Mesodermal cell (in vitro differentiated cells): ENCODE measurements at regions not wholly inside any gene's neighbourhood (a gene's known extent, or its start where the extent isn't known, plus 50 kb on each side); places are given as distances from the start of the nearest gene placed in this dataset.

Experiments used
- H3K27ac ChIP-seq: 2 replicates; pipeline ENCODE4 v1.7.0; 2013; ENCODE audit warnings: mild to moderate bottlenecking, low read depth, low read length, moderate library complexity; ENCODE audit not compliant: severe bottlenecking
- H3K36me3 ChIP-seq: 2 replicates; pipeline ENCODE4 v1.7.1; 2013; ENCODE audit warnings: mild to moderate bottlenecking, low read length, moderate library complexity; ENCODE audit not compliant: control insufficient read depth, insufficient read depth
- H3K4me1 ChIP-seq: one replicate; pipeline ENCODE4 v1.7.1; 2013; ENCODE audit warnings: mild to moderate bottlenecking, low read length; ENCODE audit not compliant: insufficient read depth, control insufficient read depth, poor library complexity, severe bottlenecking
- H3K4me3 ChIP-seq: 2 replicates; pipeline ENCODE4 v1.7.0; 2013; ENCODE audit warnings: low read length, control low read depth, mild to moderate bottlenecking; ENCODE audit not compliant: insufficient read depth, poor library complexity, severe bottlenecking; ENCODE audit errors: extremely low read depth
- H3K9me3 ChIP-seq: 2 replicates; pipeline ENCODE4 v1.7.1; 2013; ENCODE audit warnings: mild to moderate bottlenecking, low read length, moderate library complexity; ENCODE audit not compliant: control insufficient read depth
- WGBS, 2 experiments: methylation state at CpG; one replicate each; pipeline ENCODE4 v1.1.5; 2013; ENCODE audit warnings: missing lambda C conversion rate in 2 of 2; ENCODE audit not compliant: insufficient coverage in 2 of 2; 5-methylcytosine and 5-hydroxymethylcytosine counted together

- no peaks in the 10 kb centered on the region for H3K36me3 ChIP-seq
- H3K4me1 ChIP-seq, result no peaks in the 10 kb centered on the region
- WGBS, 2 experiments, result 88 to 100% methylated on average over 2 to 4 of the region's 6 CpGs
- no peak overlapping the region for H3K4me3 ChIP-seq
- H3K27ac ChIP-seq, result no peak overlapping the region
- H3K9me3 ChIP-seq, result no peaks in the 10 kb centered on the region
These were observed 578.5 kb downstream of the EFNB2 start for GRCh38 chr13:105956921-105957320.

DNA sequence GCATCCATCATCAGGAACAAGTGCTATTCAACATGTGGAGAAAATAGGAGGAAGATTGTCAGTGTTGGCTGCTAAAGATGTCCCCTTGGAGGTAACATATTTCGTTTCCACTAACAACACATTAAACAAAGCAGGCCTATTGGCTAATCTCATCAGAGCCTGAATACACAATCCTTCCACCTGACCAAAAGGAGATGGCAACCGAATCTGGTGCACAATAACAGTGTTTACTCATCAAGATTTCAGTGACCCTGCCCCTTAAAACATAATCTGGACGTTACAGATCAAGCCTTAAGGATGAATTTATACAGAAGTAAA, 582.5 kb downstream of the EFNB2 start:
- Histone ChIP-seq H3K36me3 (no peaks in the 10 kb centered on the region), H3K9me3 (no peaks in the 10 kb centered on the region), H3K4me1 (peaks cover 10% of the 10 kb centered on the region), H3K27ac (no peak overlapping the region), H3K4me3 (no peak overlapping the region)
- 67 to 83% methylated on average over 1 of the region's 3 CpGs for WGBS, 2 experiments

GRCh38 chr13:105952233-105952972, 583.1 kb downstream of the EFNB2 start:
- H3K27ac ChIP-seq, result no peak overlapping the region
- H3K36me3 ChIP-seq, result no peaks in the 10 kb centered on the region
- WGBS, 2 experiments, result 100% methylated on average over 1 of the region's 1 CpG; no CpG with 5 or more reads in 1 of the 2 experiments
- H3K9me3 ChIP-seq, result no peaks in the 10 kb centered on the region
- H3K4me1 ChIP-seq, result peaks cover 12% of the 10 kb centered on the region
- no peak overlapping the region for H3K4me3 ChIP-seq

DNA sequence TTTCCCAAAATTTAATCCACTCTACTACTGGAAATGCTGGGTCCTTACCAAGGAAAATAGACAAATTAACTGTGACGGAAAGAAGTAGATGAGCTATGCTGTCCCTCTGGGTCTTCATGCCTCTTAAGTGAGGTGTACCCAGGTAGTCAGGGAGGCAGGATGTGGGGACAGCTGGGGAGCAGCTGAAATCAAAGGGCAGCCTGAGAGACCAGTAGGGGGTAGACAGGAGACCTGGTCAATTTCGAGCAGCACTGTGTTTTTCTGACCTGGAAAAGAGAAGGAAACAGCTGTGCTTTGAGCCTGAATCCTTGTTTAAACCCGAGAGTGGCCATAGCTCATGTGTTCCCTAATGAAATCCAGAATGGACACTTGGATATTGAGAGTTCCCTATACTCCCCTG, 587.3 kb downstream of the EFNB2 start:
- H3K27ac ChIP-seq, result no peak overlapping the region
- 74 to 75% methylated on average over 1 to 3 of the region's 3 CpGs for WGBS, 2 experiments
- peaks cover 12% of the 10 kb centered on the region for H3K4me1 ChIP-seq
- H3K4me3 ChIP-seq, result no peak overlapping the region
- no peaks in the 10 kb centered on the region for H3K36me3 ChIP-seq
- H3K9me3 ChIP-seq, result no peaks in the 10 kb centered on the region

DNA sequence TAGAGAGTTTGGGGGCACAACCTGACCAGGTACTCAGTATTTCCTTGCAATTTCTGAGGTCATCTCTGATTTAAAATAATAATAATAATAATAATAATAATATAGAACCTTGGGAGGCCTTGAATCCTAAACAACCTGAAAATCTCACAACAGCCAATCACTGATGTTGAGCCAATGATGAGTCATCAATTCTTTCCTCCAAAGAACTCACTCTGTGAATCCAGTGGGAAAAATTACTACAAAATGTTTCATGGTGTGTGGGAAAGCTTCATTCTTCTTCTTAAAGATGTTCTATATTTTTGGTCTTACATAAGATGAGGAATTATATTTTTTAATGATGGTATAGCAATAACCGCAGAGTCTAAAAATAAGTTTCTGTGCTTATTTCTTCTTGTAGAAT, 594.6 kb downstream of the EFNB2 start:
- H3K36me3 ChIP-seq, result no peaks in the 10 kb centered on the region
- H3K4me1 ChIP-seq, result peaks cover 6% of the 10 kb centered on the region
- H3K27ac ChIP-seq, result no peak overlapping the region
- H3K4me3 ChIP-seq, result no peak overlapping the region
- WGBS, 2 experiments, result no CpG with 5 or more reads among the region's 1 CpG
- H3K9me3 ChIP-seq, result no peaks in the 10 kb centered on the region

GRCh38 chr13:105937451-105937850, 598.0 kb downstream of the EFNB2 start:
- peaks cover 6% of the 10 kb centered on the region for H3K4me1 ChIP-seq
- no peak overlapping the region for H3K27ac ChIP-seq
- WGBS, 2 experiments, result 59 to 64% methylated on average over 3 to 4 of the region's 4 CpGs
- H3K4me3 ChIP-seq, result no peak overlapping the region
- no peaks in the 10 kb centered on the region for H3K36me3 ChIP-seq
- H3K9me3 ChIP-seq, result no peaks in the 10 kb centered on the region

DNA sequence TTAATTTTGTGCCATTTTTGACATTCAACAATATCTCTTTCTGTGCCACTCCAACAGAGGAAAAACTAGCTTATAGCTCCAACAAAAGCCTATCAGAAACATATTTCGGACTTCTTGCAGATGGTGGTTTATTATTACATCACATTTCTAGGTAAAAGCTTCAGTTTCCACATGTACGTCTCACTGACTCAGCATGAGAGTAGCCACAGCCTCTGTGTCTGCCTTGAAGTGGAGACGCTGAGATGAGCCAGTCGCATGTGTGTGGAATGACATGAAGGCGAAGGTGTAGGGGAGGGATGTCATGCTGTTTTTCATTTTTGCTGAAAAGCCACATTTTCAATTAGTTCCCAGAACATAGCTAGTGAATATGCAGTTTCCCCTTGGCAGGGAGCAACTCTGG, 598.6 kb downstream of the EFNB2 start:
- Histone ChIP-seq H3K9me3 (no peaks in the 10 kb centered on the region), H3K4me3 (no peak overlapping the region), H3K36me3 (no peaks in the 10 kb centered on the region), H3K27ac (no peak overlapping the region), H3K4me1 (peaks cover 6% of the 10 kb centered on the region)
- 95 to 100% methylated on average over 3 to 5 of the region's 5 CpGs for WGBS, 2 experiments

DNA sequence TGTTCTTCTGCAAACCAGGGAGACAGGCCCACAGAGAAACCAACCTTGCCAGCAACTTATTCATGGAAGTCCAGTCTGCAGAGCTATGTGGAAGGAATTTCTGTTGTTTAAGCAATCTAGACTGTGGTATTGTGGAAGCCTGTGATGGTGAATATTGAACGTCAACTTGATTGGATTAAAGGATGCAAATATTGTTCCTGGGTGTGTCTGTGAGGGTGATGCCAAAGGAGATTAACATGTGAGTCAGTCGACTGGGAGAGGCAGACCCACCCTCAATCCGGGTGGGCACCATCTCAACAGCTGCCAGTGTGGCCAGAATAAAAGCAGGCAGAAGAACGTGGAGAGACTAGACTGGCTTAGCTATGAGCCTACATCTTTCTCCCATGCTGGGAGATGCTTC, 606.0 kb downstream of the EFNB2 start:
- Histone ChIP-seq H3K9me3 (no peaks in the 10 kb centered on the region), H3K36me3 (no peaks in the 10 kb centered on the region), H3K4me3 (no peak overlapping the region), H3K4me1 (no peaks in the 10 kb centered on the region), H3K27ac (no peak overlapping the region)
- WGBS, 2 experiments, result 94 to 95% methylated on average over 4 of the region's 4 CpGs

DNA sequence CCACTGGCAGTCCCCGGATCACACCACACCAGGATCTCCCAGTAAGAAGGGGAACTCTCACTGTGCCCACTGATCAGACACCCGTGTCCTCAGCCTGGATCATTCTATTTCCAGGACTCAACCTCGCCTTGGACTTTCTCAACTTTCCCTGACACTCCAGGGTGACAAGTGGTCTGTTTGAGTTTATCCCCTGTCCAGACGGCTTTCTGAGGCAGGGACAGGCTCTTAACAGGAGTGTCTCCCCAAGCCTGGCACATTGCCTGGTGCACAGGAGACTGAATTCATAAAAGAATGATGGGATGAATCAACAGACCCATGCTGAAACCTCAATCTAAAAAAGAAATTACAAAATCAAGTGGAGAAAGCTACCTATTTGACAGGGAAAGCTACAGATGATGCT, 606.6 kb downstream of the EFNB2 start:
- H3K9me3 ChIP-seq, result no peaks in the 10 kb centered on the region
- no peaks in the 10 kb centered on the region for H3K4me1 ChIP-seq
- H3K27ac ChIP-seq, result no peak overlapping the region
- H3K36me3 ChIP-seq, result no peaks in the 10 kb centered on the region
- no peak overlapping the region for H3K4me3 ChIP-seq
- 95 to 100% methylated on average over 3 of the region's 4 CpGs for WGBS, 2 experiments

GRCh38 chr13:105928048-105928447, 607.4 kb downstream of the EFNB2 start:
- Histone ChIP-seq H3K9me3 (no peaks in the 10 kb centered on the region), H3K4me3 (no peak overlapping the region), H3K27ac (no peak overlapping the region), H3K4me1 (no peaks in the 10 kb centered on the region), H3K36me3 (no peaks in the 10 kb centered on the region)
- no CpG with 5 or more reads among the region's 1 CpG for WGBS, 2 experiments

DNA sequence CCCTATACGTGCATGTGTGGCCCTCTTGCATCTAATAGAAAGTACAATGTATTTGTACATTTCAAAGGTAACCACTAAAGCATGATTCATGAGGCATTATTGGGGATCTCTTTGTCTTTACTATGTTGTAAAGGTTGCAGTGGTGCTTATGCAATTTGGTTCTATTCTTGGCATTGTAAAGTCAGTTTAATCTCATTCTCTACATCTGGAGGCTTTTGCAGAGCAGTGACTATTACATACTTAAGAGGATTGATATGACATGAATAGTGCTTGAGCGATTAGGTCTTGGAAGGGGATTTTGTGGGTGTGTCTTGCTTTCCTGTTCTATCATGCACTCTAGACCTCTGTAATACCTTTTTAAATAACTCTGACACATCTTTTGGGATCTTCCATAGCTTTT, 610.0 kb downstream of the EFNB2 start:
- Histone ChIP-seq H3K27ac (no peak overlapping the region), H3K36me3 (no peaks in the 10 kb centered on the region), H3K9me3 (no peaks in the 10 kb centered on the region), H3K4me3 (no peak overlapping the region), H3K4me1 (no peaks in the 10 kb centered on the region)
- no CpG with 5 or more reads among the region's 2 CpGs for WGBS, 2 experiments
